Uterus (tissue), 3 donors: ENCODE measurements at regions not wholly inside any gene's neighbourhood (a gene's known extent, or its start where the extent isn't known, plus 50 kb on each side); places are given as distances from the start of the nearest gene placed in this dataset.

Experiments
- DNase-seq, 2 donors: peaks; one replicate each; pipeline ENCODE4 v3.0.0-alpha.2; 2019 to 2020
- H3K27ac ChIP-seq, 2 donors: fragments of 200-600 bp; sonication (generic); 1 replicate in 1 of 2; 2 replicates in 1 of 2; pipeline ENCODE4 v1.5.1; 2016 to 2018
- H3K27me3 ChIP-seq, 2 donors: fragments of 200-600 bp; sonication (generic); one replicate each; pipeline ENCODE4 v1.5.1; 2018 to 2019; ENCODE audit warnings: control low read depth in 1 of 2
- H3K36me3 ChIP-seq, 2 donors: fragments of 200-600 bp; sonication (generic); one replicate each; pipeline ENCODE4 v1.5.1; 2019; ENCODE audit warnings: control low read depth in 1 of 2
- H3K4me1 ChIP-seq, 2 donors: fragments of 200-600 bp; sonication (generic); one replicate each; pipeline ENCODE4 v1.5.1; 2018 to 2019; ENCODE audit warnings: control low read depth in 1 of 2
- H3K4me3 ChIP-seq, 2 donors: fragments of 200-600 bp; sonication (generic); 1 replicate in 1 of 2; 2 replicates in 1 of 2; pipeline ENCODE4 v1.5.1; 2018 to 2019; ENCODE audit warnings: mild to moderate bottlenecking in 1 of 2
- H3K9me3 ChIP-seq, 2 donors: fragments of 200-600 bp; sonication (generic); one replicate each; pipeline ENCODE4 v1.5.1; 2019; ENCODE audit warnings: control low read depth in 1 of 2
- POLR2A ChIP-seq, 2 donors: fragments of 450-650 bp; IDR thresholded peaks; one replicate each; pipeline ENCODE4 v1.6.1; 2016; ENCODE audit warnings: antibody characterized with exemption in 2 of 2, mild to moderate bottlenecking in 1 of 2, moderate library complexity in 1 of 2
- intact Hi-C: fragments of 100-400 bp; cut with DNase I; formaldehyde crosslinking; loops from one replicate; pipeline ENCODE4 v1.15.1; 2023; ENCODE audit warnings: low total_unique reads
- TF ChIP-seq, protein P1 (sequence below), 4 experiments: fragments of 200-600 bp in 2 of 4; fragments of 450-650 bp in 2 of 4; sonication (generic) in 2 of 4; IDR thresholded peaks; one replicate each; pipeline ENCODE4 v1.5.1; 2016 to 2019; ENCODE audit warnings: antibody characterized with exemption in 4 of 4, mild to moderate bottlenecking in 2 of 4, moderate library complexity in 1 of 4
- donor health status: DM: yes; HTN: yes; CAD: no.

DNA sequence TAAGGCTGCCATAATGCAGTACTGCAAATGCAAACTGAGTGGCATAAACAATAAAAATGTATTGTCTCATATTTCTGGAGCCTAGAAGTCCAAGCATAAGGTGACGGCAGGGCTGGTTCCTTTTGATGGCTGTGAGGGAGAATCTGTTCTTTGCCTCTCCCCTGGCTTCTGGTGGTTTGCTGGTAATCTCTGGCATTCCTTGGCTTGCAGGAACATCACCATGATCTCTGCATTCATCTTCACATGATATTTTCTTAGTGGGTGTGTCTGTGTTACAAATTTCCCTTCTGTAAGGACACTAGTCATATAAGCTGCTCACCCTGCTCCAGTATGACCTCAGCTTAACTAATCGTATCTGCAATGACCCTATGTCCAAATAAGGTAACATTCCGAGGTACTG, 1104.2 kb upstream of the CITED2 start:
- intact Hi-C loops: no loop called here
- H3K36me3 ChIP-seq: no peaks in the 10 kb centered on the region
- no peak overlapping the region for H3K27ac ChIP-seq
- TF ChIP-seq, protein P1, sequence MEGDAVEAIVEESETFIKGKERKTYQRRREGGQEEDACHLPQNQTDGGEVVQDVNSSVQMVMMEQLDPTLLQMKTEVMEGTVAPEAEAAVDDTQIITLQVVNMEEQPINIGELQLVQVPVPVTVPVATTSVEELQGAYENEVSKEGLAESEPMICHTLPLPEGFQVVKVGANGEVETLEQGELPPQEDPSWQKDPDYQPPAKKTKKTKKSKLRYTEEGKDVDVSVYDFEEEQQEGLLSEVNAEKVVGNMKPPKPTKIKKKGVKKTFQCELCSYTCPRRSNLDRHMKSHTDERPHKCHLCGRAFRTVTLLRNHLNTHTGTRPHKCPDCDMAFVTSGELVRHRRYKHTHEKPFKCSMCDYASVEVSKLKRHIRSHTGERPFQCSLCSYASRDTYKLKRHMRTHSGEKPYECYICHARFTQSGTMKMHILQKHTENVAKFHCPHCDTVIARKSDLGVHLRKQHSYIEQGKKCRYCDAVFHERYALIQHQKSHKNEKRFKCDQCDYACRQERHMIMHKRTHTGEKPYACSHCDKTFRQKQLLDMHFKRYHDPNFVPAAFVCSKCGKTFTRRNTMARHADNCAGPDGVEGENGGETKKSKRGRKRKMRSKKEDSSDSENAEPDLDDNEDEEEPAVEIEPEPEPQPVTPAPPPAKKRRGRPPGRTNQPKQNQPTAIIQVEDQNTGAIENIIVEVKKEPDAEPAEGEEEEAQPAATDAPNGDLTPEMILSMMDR (IDR thresholded peaks at IDR 0.05): no peak
- TF ChIP-seq POLR2A (IDR thresholded peaks at IDR 0.05): no peak
- H3K9me3 ChIP-seq: no peaks in the 10 kb centered on the region
- no peak for DNase-seq
- no peak overlapping the region for H3K4me3 ChIP-seq
- H3K4me1 ChIP-seq: no peaks in the 10 kb centered on the region
- no peaks in the 10 kb centered on the region for H3K27me3 ChIP-seq

DNA sequence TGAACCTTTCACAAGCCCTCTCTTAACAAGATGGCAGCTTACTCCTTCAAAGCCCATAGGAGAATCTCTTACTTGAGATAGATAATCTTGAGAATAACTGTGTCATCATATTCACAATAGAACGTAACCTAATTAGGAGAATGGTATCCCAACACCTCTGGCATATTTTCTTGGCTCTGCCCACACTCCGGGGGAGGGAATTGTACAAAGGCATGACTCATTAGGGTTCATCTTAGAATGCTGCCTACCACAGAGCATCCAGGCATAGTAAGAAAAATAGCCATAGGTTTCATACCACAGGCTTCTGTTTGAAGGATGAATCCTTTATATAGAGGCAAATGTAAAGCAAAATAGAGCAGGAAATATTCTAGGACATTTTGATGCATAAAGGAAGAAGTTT, 1100.6 kb upstream of the CITED2 start:
- H3K4me3 ChIP-seq: no peak overlapping the region
- TF ChIP-seq POLR2A (IDR thresholded peaks at IDR 0.05): no peak
- TF ChIP-seq, protein P1 (IDR thresholded peaks at IDR 0.05): no peak
- no peaks in the 10 kb centered on the region for H3K36me3 ChIP-seq
- DNase-seq: no peak
- intact Hi-C loops: no loop called here
- H3K27me3 ChIP-seq: no peaks in the 10 kb centered on the region
- H3K9me3 ChIP-seq: no peaks in the 10 kb centered on the region
- H3K27ac ChIP-seq: no peak overlapping the region
- H3K4me1 ChIP-seq: no peaks in the 10 kb centered on the region

DNA sequence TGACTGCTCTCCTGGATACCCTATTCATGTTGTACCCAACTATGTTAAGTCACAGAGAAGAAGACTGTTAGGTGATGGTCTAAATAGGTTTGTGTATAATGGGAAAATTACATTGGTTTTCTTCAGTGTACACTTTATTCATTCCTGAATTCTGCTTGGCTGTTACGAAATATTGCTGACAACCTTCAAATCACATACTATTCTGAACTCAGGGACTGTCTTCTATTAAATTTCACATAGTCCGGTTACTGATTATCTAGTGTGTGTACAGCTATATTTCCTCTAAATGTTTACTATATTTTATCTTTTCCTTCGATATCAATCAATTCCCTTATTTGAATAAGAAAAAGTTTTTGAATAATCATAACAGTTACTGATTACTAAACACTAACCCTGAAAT, 1090.3 kb upstream of the CITED2 start:
- H3K36me3 ChIP-seq: no peaks in the 10 kb centered on the region
- no peaks in the 10 kb centered on the region for H3K9me3 ChIP-seq
- H3K27me3 ChIP-seq: no peaks in the 10 kb centered on the region
- H3K4me3 ChIP-seq: no peak overlapping the region
- H3K4me1 ChIP-seq: peaks cover 0 to 2% of the 10 kb centered on the region in 2 donors
- DNase-seq: no peak
- TF ChIP-seq, protein P1 (IDR thresholded peaks at IDR 0.05): no peak
- no peak for TF ChIP-seq POLR2A (IDR thresholded peaks at IDR 0.05)
- intact Hi-C loops: no loop called here
- H3K27ac ChIP-seq: peak overlapping the region in 1 of 2 donors; percentile 9

DNA sequence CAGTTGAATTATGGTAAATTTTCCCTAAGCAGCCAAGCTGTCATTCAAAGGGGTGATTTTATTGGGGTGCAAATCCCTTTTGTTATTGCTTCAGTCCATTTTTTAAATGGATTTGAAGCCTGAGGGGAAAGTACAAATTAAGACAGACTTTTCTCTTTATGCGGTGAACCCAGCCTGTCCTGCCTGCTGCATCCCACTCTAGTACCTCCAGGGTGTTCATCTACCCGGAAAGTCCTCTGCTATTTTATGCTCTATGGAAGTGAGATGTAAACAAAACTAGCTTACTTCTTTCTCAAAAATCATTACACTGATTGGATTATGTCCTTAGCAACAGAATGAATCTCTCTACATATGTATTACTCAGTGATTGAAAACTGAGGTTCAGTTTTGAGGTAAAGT, 1088.9 kb upstream of the CITED2 start:
- TF ChIP-seq, protein P1 (IDR thresholded peaks at IDR 0.05): no peak
- TF ChIP-seq POLR2A (IDR thresholded peaks at IDR 0.05): no peak
- DNase-seq: no peak
- no peaks in the 10 kb centered on the region for H3K27me3 ChIP-seq
- intact Hi-C loops: no loop called here
- no peak overlapping the region for H3K4me3 ChIP-seq
- H3K27ac ChIP-seq: peak overlapping the region; percentile 77 to 88
- no peaks in the 10 kb centered on the region for H3K9me3 ChIP-seq
- H3K36me3 ChIP-seq: no peaks in the 10 kb centered on the region
- peaks cover 0 to 2% of the 10 kb centered on the region in 2 donors for H3K4me1 ChIP-seq

DNA sequence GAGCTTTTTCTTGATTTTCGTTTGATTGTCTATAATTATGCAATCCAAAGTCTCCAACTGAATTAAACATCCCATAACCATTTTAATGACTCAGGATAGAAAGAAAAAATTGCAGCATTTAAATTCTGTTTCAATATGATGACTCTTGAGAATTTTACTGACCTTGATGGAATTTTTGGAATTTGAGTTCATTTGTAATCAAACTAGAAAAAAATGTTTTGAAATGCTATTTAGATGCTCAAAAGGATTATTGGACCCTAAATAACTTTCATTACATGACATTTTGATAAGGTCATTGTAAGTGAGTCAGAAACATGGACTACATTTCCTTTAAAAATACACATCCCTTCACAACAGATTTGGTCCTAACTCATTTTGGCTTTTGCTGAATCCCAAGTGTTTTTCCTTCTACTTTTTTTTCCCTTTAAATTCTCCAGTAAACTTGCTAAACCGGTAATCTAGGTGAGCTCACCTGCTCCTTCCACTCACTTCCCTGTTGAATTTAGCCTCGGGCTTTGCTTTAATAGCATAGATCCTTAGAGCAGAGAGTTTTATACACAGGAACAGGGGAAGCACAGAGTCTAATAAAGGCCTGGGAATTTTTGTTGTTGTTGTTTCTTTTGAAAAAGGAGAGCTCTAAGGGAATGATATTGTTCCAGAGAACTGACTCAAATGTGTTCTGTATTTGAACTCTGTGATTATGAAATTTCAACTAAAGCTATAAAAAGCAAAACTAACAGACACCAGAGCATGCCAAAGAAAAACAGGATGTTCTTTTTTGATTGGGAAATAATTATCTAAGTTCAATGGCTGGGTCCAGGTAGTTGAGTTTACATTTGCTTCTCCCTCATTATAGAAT, 1088.2 kb upstream of the CITED2 start:
- no peaks in the 10 kb centered on the region for H3K27me3 ChIP-seq
- peaks cover 0 to 2% of the 10 kb centered on the region in 2 donors for H3K4me1 ChIP-seq
- H3K9me3 ChIP-seq: no peaks in the 10 kb centered on the region
- H3K27ac ChIP-seq: peak overlapping the region; percentile 77 to 88
- no peak for DNase-seq
- intact Hi-C loops: no loop called here
- no peaks in the 10 kb centered on the region for H3K36me3 ChIP-seq
- no peak for TF ChIP-seq POLR2A (IDR thresholded peaks at IDR 0.05)
- TF ChIP-seq, protein P1 (IDR thresholded peaks at IDR 0.05): no peak
- no peak overlapping the region for H3K4me3 ChIP-seq
